C4-2B (cell line): ENCODE measurements at regions not wholly inside any gene's neighbourhood (a gene's known extent, or its start where the extent isn't known, plus 50 kb on each side); places are given as distances from the start of the nearest gene placed in this dataset.

Experiments
- H3K27ac ChIP-seq: fragments of 450-650 bp; 2 replicates; pipeline ENCODE4 v1.5.1; 2017
- ZFX ChIP-seq: fragments of 450-650 bp; IDR thresholded peaks from 2 replicates; pipeline ENCODE4 v1.6.1; 2017
- TF ChIP-seq, protein P1 (sequence below): fragments of 450-650 bp; conservative IDR thresholded peaks from 2 replicates; pipeline ENCODE4 v1.5.1; 2017; ENCODE audit warnings: mild to moderate bottlenecking

DNA sequence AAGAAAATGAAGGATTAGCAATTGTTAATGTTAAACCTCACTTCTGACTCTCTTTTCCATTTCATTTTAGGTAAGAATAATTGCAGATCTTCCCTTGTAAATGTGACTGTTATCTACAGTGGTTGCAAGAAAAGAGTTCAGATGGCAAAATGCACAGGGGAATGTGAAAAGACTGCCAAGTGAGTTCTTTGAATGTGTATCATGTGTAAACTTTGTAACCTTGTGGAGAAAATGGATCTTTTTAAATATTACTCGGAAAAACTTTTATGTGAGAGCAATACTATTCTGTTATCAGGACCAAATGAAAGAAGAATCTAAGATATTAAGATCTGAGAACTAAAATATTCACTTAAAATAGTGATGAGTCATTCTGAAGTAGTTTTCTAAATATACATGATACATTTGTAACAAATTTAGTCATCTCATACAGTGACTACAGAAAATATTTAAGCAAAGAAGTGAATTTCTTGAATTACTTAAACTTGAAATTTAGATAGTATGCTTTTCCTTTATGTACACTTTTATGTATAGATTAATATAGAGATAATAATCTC is 122.5 kb upstream of the CNTN1 start:
- no peak overlapping the region for H3K27ac ChIP-seq
- TF ChIP-seq ZFX: no peak
- TF ChIP-seq, protein P1, sequence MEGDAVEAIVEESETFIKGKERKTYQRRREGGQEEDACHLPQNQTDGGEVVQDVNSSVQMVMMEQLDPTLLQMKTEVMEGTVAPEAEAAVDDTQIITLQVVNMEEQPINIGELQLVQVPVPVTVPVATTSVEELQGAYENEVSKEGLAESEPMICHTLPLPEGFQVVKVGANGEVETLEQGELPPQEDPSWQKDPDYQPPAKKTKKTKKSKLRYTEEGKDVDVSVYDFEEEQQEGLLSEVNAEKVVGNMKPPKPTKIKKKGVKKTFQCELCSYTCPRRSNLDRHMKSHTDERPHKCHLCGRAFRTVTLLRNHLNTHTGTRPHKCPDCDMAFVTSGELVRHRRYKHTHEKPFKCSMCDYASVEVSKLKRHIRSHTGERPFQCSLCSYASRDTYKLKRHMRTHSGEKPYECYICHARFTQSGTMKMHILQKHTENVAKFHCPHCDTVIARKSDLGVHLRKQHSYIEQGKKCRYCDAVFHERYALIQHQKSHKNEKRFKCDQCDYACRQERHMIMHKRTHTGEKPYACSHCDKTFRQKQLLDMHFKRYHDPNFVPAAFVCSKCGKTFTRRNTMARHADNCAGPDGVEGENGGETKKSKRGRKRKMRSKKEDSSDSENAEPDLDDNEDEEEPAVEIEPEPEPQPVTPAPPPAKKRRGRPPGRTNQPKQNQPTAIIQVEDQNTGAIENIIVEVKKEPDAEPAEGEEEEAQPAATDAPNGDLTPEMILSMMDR: no peak

DNA sequence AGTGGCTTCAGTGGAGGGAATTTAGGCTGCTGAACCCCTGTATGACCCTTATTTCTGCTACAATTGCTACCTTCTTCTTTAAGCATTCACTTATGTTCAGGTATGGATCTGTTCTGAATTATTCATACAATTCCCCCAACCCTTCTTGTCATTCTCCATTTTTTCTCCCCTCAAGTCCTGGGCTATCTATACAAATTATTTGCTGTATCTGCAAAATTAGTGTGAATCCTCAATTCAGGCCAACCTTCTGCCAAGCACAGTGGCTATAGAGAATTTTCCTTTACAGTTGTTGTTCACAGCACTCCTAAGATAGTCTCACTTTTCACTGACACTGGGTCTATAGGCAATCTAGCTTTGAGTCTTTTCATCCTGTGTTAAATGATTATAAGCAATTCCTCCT is 119.2 kb upstream of the CNTN1 start:
- H3K27ac ChIP-seq: no peak overlapping the region
- TF ChIP-seq ZFX: no peak
- TF ChIP-seq, protein P1: no peak

DNA sequence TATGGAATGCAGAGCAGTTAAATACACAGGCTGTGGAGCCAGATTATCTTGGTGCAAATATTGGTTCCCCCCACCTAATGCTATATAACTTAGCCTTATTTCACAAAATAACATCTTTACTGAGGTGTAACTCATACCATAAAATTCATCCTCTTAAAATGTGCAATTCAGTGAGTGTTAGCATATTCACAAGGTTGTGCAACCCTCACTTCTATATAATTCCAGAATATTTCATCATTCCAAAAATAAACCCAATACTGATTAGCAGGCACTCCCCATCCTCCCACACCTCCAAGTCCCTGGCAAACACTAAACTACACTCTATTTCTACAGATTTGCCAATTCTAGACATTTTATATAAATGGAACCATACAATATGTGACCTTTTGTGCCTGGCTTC is 116.3 kb upstream of the CNTN1 start:
- TF ChIP-seq ZFX: no peak
- TF ChIP-seq, protein P1: no peak
- H3K27ac ChIP-seq: no peak overlapping the region

DNA sequence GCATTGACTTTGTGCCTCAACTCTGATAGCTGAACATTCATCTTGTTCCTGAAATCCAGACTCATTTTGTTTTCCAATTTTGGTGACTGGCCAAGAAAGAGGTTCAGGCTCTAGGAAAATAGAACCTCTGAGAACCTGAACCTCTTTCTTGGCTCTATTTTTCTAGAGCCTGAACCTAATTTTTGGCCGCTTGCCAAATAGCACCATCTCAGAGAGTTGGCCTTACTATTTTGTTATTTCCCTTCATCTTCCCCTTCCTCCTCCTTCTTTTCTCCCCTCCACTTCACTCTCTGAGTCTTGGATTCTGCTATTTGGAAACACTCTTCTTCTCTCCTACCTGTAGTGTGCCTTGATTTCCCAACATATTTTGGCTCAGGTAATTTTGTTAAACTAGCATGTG is 114.4 kb upstream of the CNTN1 start:
- H3K27ac ChIP-seq: no peak overlapping the region
- TF ChIP-seq, protein P1: no peak
- no peak for TF ChIP-seq ZFX

DNA sequence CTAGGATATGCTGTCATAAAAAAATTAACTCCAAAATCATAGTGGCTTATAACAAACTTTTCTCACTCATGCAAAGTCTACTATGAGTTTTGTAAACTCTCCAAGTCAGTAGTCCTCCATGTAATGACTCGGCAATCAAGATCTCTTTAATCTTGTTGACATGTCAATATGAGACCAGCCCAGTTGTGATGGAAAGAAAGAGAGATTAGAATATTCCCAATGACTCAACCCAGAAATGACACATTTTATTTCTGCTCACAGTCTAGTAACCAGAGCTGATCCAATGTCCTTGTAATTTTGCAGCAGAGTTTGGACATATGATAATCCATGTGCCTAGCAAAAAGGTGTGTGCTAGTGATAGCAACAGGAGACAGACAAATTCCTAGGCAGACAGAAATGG is 112.6 kb upstream of the CNTN1 start:
- no peak for TF ChIP-seq ZFX
- TF ChIP-seq, protein P1: no peak
- H3K27ac ChIP-seq: no peak overlapping the region

DNA sequence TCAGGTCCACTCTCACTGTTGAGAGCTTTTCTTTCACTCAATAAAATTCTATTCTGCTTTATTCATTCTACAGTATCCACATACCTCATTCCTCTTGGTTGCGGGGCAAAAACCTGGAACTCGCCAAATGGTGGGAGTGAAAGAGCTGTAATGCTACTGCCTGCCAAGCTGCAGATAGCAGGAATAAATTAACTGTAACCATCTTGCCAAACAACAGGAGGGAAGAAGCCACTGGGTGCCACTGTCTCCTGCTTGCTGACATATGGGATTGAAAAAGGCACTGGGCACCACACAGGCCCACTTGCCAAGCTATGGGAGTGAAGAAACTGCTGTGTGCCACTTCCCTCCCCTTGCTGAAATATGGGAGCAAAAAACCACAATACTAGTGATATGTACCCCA is 111.9 kb upstream of the CNTN1 start:
- no peak overlapping the region for H3K27ac ChIP-seq
- TF ChIP-seq, protein P1: no peak
- TF ChIP-seq ZFX: no peak

DNA sequence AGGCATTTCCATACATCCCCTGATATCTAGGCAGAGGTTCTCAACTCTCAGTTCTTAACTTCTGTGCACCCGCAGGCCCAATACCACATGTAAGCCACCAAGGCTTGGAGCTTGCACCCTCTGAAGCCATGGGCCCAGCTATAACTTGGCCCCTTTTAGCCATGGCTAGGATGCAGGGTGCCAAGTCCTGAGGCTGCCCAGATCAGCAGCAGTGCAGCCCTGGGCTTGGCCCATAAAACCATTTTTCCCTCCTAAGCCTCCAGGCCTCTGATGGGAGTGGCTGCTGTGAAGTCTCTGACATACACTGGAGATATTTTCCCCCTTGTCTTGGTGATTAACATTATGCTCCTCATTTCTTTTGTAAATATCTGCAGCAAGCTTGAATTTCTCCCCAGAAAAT is 110.3 kb upstream of the CNTN1 start:
- TF ChIP-seq, protein P1: no peak
- no peak for TF ChIP-seq ZFX
- H3K27ac ChIP-seq: no peak overlapping the region
